HEK293 (cell line): ENCODE measurements at regions not wholly inside any gene's neighbourhood (a gene's known extent, or its start where the extent isn't known, plus 50 kb on each side); places are given as distances from the start of the nearest gene placed in this dataset.

Experiments
- PRDM6 ChIP-seq: fragments of 450-650 bp; formaldehyde crosslinking; IDR thresholded peaks from 2 replicates; pipeline ENCODE4 v1.5.1; 2017; ENCODE audit warnings: missing biosample characterization, missing genetic modification characterization
- YY2 ChIP-seq: fragments of 450-650 bp; formaldehyde crosslinking; IDR thresholded peaks from 2 replicates; pipeline ENCODE4 v1.5.1; 2016; ENCODE audit warnings: missing biosample characterization, missing genetic modification characterization
- ZBTB44 ChIP-seq: fragments of 450-650 bp; IDR thresholded peaks from 2 replicates; pipeline ENCODE4 v1.5.1; 2018; ENCODE audit warnings: missing biosample characterization, mild to moderate bottlenecking, missing genetic modification characterization
- ZNF473 ChIP-seq: fragments of 450-650 bp; formaldehyde crosslinking; IDR thresholded peaks from 2 replicates; pipeline ENCODE4 v1.5.1; 2017; ENCODE audit warnings: missing biosample characterization, missing genetic modification characterization
- ZNF670 ChIP-seq: fragments of 450-650 bp; formaldehyde crosslinking; IDR thresholded peaks from 2 replicates; pipeline ENCODE4 v1.5.1; 2016; ENCODE audit warnings: missing biosample characterization, missing genetic modification characterization, low read depth
- ZNF777 ChIP-seq: fragments of 450-650 bp; formaldehyde crosslinking; IDR thresholded peaks from 2 replicates; pipeline ENCODE4 v1.5.1; 2017; ENCODE audit warnings: missing biosample characterization, missing genetic modification characterization, borderline replicate concordance

GRCh38 chr2:200056105-200056504 lies 100.7 kb downstream of the MAIP1 start:
- TF ChIP-seq ZNF473 (tag by site-specific recombination) (no peak), ZNF670 (no peak), YY2 (no peak), ZNF777 (tag by site-specific recombination) (no peak), ZBTB44 (no peak), PRDM6 (tag by site-specific recombination) (no peak)
